ENCODE measurements at regions not wholly inside any gene's neighbourhood (a gene's known extent, or its start where the extent isn't known, plus 50 kb on each side); places are given as distances from the start of the nearest gene placed in this dataset.

GRCh38 chr6:145380186-145380585 lies 355.1 kb downstream of the EPM2A start:
- TF ChIP-seq CTCF (IDR thresholded peaks at IDR 0.05; ENCODE audit: control extremely low read depth in 1 of 3, insufficient read depth in 1 of 3, low read depth in 1 of 3, low read length in 3 of 3), result no peak
- no peak for TF ChIP-seq MAFK (IDR thresholded peaks at IDR 0.05; ENCODE audit: low read depth, low read length)
- no peak for TF ChIP-seq POLR2AphosphoS5 (IDR thresholded peaks at IDR 0.05; ENCODE audit: low read depth, low read length)
- no peak for TF ChIP-seq SAP30 (IDR thresholded peaks at IDR 0.05; ENCODE audit: insufficient read depth, insufficient replicate concordance, low read length)
- no peak for TF ChIP-seq SP2 (IDR thresholded peaks at IDR 0.05; ENCODE audit: low read length)
- no peak for TF ChIP-seq SUZ12 (IDR thresholded peaks at IDR 0.05; ENCODE audit: low read length)

Data from H1 (cell line).